Breast epithelium (tissue), 3 donors: ENCODE measurements at regions not wholly inside any gene's neighbourhood (a gene's known extent, or its start where the extent isn't known, plus 50 kb on each side); places are given as distances from the start of the nearest gene placed in this dataset.

Experiments
- POLR2A ChIP-seq: fragments of 450-650 bp; IDR thresholded peaks from one replicate; pipeline ENCODE4 v1.6.1; 2016; ENCODE audit warnings: antibody characterized with exemption, mild to moderate bottlenecking, moderate library complexity
- TF ChIP-seq, protein P1 (sequence below), 3 donors: fragments of 450-650 bp; IDR thresholded peaks; one replicate each; pipeline ENCODE4 v1.5.1; 2016 to 2017; ENCODE audit warnings: antibody characterized with exemption in 3 of 3, mild to moderate bottlenecking in 3 of 3, moderate library complexity in 3 of 3

DNA sequence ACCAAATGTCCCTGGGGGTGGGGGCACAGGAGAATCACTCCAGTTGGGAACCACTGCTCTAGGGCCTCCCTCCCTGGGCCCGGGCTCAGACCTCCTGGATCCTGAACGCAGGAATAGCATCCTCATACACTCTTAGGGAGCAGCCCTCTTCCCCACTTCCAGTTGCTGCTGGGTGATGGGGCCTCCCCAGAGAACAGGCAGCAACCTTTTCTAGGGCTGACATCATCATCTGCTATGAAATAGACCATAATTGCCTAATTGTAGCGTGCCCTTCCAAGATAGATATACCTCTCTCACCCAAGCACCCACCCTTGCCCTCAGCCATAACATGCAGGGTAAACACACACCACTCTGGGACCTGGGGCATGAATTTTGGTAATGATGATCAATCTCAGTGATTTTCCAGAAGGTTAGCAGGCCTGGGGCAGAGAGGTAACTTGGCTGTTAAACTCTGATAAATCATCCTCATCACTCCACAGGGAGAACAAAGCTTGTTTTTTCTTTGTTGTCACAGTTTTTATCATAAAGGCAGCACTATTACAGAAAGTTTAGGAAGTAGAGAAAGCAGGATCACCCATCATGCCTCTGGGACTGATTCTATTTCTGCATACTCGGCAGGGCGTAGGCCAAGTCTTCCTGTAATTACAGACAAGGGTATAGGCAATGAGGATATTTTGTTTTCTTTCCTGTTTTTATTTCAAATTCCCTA lies 88.3 kb upstream of the PRDM11 start:
- TF ChIP-seq, protein P1, sequence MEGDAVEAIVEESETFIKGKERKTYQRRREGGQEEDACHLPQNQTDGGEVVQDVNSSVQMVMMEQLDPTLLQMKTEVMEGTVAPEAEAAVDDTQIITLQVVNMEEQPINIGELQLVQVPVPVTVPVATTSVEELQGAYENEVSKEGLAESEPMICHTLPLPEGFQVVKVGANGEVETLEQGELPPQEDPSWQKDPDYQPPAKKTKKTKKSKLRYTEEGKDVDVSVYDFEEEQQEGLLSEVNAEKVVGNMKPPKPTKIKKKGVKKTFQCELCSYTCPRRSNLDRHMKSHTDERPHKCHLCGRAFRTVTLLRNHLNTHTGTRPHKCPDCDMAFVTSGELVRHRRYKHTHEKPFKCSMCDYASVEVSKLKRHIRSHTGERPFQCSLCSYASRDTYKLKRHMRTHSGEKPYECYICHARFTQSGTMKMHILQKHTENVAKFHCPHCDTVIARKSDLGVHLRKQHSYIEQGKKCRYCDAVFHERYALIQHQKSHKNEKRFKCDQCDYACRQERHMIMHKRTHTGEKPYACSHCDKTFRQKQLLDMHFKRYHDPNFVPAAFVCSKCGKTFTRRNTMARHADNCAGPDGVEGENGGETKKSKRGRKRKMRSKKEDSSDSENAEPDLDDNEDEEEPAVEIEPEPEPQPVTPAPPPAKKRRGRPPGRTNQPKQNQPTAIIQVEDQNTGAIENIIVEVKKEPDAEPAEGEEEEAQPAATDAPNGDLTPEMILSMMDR (IDR thresholded peaks at IDR 0.05): no peak
- no peak for TF ChIP-seq POLR2A
